ENCODE measurements at regions not wholly inside any gene's neighbourhood (a gene's known extent, or its start where the extent isn't known, plus 50 kb on each side); places are given as distances from the start of the nearest gene placed in this dataset.

- TF ChIP-seq POLR2A (IDR thresholded peaks at IDR 0.05; ENCODE audit: low read depth, low read length) (no peak), TAF1 (IDR thresholded peaks at IDR 0.05; ENCODE audit: borderline replicate concordance, low read depth, low read length) (no peak), POLR2AphosphoS5 (IDR thresholded peaks at IDR 0.05; ENCODE audit: low read depth, low read length) (no peak)
These were observed 207.6 kb upstream of the USP25 start for GRCh38 chr21:15522148-15522547.

Measured in GM12892 (cell line).